ENCODE measurements at regions not wholly inside any gene's neighbourhood (a gene's known extent, or its start where the extent isn't known, plus 50 kb on each side); places are given as distances from the start of the nearest gene placed in this dataset.

- no peak for TF ChIP-seq CREB1 (IDR thresholded peaks at IDR 0.05; ENCODE audit: low read depth)
- TF ChIP-seq CEBPB (IDR thresholded peaks at IDR 0.05), result no peak
- TF ChIP-seq, protein P1, sequence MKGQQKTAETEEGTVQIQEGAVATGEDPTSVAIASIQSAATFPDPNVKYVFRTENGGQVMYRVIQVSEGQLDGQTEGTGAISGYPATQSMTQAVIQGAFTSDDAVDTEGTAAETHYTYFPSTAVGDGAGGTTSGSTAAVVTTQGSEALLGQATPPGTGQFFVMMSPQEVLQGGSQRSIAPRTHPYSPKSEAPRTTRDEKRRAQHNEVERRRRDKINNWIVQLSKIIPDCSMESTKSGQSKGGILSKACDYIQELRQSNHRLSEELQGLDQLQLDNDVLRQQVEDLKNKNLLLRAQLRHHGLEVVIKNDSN (IDR thresholded peaks at IDR 0.05), result no peak
- TF ChIP-seq TCF12 (IDR thresholded peaks at IDR 0.05; ENCODE audit: low read depth), result no peak
- TF ChIP-seq REST (IDR thresholded peaks at IDR 0.05; ENCODE audit: low read depth), result no peak
- TF ChIP-seq EGR1 (IDR thresholded peaks at IDR 0.05), result no peak
- TF ChIP-seq EP300 (IDR thresholded peaks at IDR 0.05; ENCODE audit: borderline replicate concordance), result no peak
- no peak for TF ChIP-seq RAD21 (IDR thresholded peaks at IDR 0.05; ENCODE audit: low read depth)
- no peak for TF ChIP-seq NFIC (IDR thresholded peaks at IDR 0.05)
- TF ChIP-seq, protein P2, sequence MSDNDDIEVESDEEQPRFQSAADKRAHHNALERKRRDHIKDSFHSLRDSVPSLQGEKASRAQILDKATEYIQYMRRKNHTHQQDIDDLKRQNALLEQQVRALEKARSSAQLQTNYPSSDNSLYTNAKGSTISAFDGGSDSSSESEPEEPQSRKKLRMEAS (IDR thresholded peaks at IDR 0.05), result no peak
- TF ChIP-seq ZBTB7A (IDR thresholded peaks at IDR 0.05; ENCODE audit: low read depth), result no peak
- TF ChIP-seq TAF1 (IDR thresholded peaks at IDR 0.05; ENCODE audit: low read depth), result no peak
- TF ChIP-seq YY1 (IDR thresholded peaks at IDR 0.05; ENCODE audit: low read depth), result no peak
- no peak for TF ChIP-seq TEAD4 (IDR thresholded peaks at IDR 0.05)
Observed at GRCh38 chr9:115877852-115878438, 275.6 kb upstream of the PAPPA start.
